ENCODE measurements at regions not wholly inside any gene's neighbourhood (a gene's known extent, or its start where the extent isn't known, plus 50 kb on each side); places are given as distances from the start of the nearest gene placed in this dataset.
"Not testable (repeated sequence)": the region's sequence is repeated elsewhere in the genome, so short reads cannot be mapped to it uniquely, and the experiment has no call there.

DNA sequence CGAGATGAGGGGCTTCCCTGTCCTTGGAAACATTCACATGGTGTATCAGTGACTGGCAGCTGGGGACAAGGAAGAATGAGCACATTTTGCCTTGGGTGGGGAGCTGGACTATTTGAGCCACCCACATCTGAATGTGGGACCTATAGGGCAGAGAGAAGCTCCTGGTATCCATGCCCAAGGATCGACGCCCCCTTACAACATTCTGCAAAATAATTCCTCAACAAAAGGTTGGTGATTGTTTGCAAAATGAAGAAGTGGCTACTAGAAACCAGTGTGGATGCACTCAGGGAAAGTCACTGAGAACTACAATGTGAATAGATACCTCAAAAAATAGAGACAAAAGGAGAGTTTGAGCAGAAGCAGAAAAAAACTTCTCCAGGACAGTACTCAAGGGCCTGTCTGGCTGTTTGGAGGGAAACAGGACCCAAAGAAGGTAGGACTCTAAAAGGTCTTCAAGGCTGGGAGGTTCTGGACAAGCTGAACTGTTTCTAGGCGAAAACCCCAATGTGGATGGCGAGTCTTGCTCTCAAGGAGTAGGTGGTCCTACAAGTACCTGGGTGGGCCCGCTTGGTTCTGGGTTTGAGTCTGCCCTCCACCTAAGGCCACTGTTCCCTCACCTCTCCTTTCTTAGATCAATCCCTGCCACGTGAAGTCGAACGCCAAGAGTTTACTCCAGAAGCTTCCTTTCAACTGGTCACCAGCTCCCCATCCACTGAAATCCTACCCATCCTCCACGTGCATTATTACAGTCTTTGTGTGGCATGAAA is 125.0 kb upstream of the ZNF746 start:
- intact Hi-C loops (cut with DNase I): loop anchor here (5.0 kb wide), 1 partner anchor 105 kb away; no protein-coding TSS in a partner anchor
- DNase-seq: no peak

- intact Hi-C loops (cut with DNase I): loop anchor here (5.0 kb wide), 1 partner anchor 106 kb away; no protein-coding TSS in a partner anchor
- no peak for DNase-seq
These were observed 124.2 kb upstream of the ZNF746 start for GRCh38 chr7:149621776-149622175.

DNA sequence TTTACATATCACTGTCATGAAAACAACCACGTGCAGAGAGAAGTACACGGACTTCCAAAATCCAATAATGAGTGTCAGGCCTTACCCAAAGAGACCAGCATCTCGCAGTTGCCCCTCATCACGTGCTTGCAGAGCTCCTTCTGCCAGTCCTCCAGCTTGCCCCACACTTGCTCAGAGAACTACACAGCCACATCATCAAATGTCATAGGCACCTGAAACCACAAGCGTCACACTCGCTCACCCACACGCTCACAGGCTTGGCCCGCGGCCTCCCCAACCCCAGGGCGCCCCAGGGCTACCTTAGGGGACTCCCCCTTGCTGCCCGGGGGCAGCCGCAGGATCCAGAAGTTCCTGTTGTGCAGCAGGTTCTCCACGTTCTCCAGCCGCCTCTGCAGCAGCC is 123.4 kb upstream of the ZNF746 start:
- intact Hi-C loops (cut with DNase I): loop anchor here (5.0 kb wide), 1 partner anchor 106 kb away; no protein-coding TSS in a partner anchor
- no peak for DNase-seq

GRCh38 chr7:149616898-149617297 is 119.3 kb upstream of the ZNF746 start:
- intact Hi-C loops (cut with DNase I): no loop called here

GRCh38 chr7:149615690-149616270 is 118.2 kb upstream of the ZNF746 start:
- intact Hi-C loops (cut with DNase I): no loop called here
- peak in 1 of 42 donors; percentile 5 for DNase-seq

More at GRCh38 chr7:149616898-149617297, 119.3 kb upstream of the ZNF746 start:
- no peak for DNase-seq

DNA sequence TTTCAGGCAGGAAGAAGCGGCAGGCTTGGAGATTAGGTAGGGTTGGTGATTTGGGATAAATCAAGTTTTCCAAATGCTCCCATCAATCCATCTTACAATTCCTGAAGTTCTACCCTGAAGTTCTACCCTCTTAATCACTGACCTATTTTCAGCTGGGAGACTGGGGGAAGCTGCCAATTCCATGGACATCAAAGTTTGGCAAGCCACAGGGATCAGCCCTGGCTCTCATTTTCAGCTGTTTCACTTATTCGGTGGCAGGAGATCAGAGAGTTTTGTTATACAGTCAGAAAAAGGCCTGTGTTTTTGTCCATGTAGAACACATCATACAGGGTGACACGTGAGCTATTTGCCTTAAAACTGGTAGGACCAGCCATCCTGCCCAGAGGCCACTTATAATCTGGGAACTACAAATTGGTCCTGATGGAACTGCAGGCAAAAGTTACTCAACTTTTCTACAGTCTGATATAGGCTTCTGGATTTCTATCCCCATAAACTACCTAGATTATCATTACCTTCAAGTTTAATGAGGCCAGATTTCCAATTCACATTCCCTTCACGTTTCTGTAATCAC is 112.9 kb upstream of the ZNF746 start:
- DNase-seq: peak in 5 of 42 donors; percentile 10 to 51 (median 19)
- intact Hi-C loops (cut with DNase I): no loop called here

- intact Hi-C loops (cut with DNase I): no loop called here
- no peak for DNase-seq
These were observed 110.6 kb upstream of the ZNF746 start for GRCh38 chr7:149608168-149608567.

DNA sequence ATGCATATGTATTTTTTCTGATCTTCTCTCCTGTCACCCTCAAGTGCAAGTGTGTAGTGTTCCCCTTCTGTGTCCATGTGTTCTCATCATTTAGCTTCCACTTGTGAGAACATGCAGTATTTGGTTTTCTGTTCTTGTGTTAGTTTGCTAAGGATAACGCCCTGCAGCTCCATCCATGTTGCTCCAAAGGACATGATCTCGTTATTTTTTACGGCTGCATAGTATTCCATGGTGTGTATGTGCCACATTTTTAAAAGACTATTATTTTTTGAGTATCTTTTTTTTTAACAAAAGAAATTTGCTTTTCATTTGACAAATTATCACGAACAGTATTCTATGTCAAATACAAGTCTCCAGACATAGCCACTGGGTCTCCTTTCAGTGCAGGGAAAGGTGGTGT is 110.1 kb upstream of the ZNF746 start:
- no peak for DNase-seq
- intact Hi-C loops (cut with DNase I): no loop called here

- intact Hi-C loops (cut with DNase I): no loop called here
- DNase-seq: no peak
These were observed 109.2 kb upstream of the ZNF746 start for GRCh38 chr7:149606826-149607225.

DNA sequence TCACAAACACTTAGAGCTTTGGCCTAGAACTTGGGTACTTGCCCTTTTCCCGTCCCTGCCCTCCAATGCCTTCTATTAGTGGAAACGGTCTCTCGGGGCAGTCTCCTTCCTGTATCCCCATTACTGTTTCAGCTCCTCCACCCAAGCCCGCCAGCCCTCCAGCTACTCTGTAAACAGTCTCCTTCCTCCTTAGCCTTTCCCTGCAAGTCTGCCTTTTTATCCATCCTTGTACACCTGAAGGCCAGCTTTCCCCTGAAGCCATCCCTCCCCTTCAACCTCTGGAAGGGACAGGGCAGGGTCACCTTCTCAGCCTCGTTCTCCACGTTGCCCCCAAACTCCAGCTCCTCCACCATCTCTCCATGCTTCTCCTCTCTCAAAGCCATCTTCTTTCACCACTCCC is 108.1 kb upstream of the ZNF746 start:
- DNase-seq: no peak
- intact Hi-C loops (cut with DNase I): no loop called here

DNA sequence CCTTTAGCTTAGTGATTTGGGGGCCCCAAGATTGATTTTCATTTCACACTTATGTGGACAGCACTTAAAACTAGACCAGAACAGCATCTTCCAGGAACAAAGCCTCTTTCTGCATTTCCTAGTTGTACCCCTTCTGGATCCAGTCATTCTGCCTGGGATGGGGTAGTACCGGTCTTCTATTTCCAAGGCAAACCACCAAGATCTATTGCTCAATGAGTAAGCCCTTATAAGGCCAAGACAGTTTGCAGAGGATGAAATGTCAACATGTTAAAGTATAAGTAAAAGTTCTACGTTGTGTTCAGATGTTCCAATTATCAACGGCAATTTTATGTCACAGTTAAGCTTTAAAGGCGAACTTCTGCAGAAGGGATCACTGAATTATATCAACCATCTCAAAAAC is 106.9 kb upstream of the ZNF746 start:
- intact Hi-C loops (cut with DNase I): no loop called here
- no peak for DNase-seq

DNA sequence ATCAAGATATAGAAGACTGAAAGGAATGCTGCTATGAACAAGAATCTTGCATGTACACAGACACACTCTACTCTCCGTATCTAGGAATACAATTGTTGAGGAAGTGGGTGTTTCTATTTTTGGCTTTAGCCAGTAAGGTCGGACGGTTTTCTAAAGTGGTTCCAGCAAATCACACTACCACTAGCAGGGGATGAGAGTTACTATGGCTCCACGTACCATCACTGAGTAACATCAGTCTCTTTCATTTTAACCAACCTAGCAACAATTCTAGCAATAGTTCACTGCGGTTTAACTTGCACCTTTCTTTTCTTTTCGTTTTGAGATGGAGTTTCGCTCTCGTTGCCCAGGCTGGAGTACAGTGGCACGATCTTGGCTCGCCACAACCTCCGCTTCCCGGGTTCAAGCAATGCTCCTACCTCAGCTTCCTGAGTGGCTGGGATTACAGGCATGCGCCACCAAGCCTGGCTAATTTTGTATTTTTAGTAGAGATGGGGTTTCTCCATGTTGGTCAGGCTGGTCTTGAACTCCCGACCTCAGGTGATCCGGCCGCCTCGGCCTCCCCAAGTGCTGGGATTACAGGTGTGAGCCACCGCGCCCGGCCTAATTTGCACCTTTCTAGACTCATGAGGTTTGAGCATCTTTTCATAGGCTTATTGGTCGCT is 103.2 kb upstream of the ZNF746 start:
- intact Hi-C loops (cut with DNase I); DNase-seq: not testable (repeated sequence)

DNA sequence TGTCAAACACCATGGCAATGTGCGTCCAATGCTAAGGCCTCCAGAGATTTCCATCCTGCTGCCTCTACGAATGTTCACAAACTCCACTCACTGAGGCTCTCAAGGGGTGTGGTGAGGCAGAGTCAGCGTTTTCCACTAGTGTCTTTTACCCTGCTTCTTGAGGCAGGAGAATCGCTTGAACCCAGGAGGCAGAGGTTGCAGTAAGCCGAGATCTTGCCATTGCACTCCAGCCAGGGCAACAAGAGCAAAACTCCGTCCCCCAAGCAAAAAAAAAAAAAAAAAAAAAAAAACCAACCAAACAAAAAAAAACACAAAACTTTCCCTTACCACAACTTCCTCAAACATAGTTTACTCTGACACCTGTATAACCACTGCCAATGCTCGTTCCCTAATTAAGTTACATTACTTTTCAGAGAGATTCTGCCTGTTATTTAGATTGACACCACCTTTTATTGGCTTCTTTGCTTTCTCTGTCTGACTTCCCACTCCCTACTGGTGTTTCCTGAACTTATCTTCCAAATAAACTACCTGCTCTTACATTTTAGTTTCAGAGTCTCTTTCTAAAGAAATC is 102.1 kb upstream of the ZNF746 start:
- intact Hi-C loops (cut with DNase I): no loop called here
- DNase-seq: no peak

DNA sequence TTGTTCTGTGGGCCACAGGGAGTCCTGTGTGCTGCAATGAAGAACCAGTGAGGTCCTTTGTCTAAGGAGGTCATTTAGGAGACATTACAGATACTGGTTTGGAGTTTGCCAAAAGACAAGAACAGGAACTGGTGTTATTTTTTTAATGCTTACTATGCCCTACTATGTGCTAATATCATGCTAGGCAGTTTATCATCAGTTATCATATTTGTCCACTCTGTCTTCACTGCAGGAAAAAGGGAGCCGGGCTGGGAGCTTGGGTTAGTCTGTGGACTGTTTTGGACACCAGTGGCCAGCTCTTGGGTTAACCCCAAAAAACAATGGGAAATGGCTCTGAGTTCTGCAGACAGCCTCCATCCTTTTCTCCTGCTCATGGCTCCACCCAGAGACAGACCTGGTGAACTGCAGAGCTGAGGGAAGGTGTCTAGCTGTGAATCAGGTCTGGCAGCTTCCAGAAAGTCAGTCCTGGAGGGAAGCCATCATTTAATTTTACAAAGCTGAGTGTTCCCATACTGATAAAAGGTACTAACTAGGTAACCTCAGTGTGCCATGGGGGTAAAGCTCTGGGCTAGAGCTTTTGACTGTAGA is 101.2 kb upstream of the ZNF746 start:
- peak in 22 of 42 donors; percentile 9 to 66 (median 42) for DNase-seq
- intact Hi-C loops (cut with DNase I): no loop called here

DNA sequence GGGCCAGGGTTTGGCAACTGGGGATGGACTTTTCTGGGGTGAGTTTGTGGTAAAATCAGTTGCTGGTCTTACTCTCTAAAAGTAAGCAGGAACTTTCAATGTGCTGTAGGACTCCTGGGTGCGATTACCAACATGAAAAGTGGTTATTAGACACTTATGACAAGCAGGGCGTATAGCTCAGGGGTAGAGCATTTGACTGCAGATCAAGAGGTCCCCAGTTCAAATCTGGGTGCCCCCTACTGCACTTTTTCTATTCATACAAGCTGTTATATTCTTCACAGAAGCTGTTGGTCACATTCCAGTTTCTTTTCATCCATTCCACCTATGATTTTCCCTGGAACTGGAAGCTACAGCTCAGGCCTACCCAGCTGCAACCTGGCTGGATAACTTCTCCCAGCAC is 100.2 kb upstream of the ZNF746 start:
- intact Hi-C loops (cut with DNase I): not testable (repeated sequence)
- DNase-seq: peak in 1 of 42 donors; percentile 8

DNA sequence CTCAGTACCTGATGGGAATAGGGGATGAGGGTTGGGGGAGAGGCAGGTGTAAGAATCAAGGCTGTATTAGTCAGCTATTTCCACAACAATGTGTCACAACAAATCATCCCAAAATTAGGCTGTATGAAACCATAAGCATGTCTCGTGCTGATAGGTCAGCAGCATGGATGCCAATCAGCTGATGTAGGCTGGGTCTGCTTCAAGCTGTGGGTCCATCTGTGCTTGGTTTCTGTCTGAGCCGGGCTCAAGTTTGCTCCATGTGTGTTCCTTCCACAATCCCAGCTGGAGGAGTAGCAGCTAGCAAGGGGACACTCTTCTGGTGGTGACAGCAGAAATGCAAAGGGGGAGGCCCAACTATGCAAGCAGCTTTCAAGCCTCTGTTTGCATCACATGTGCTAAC is 97.9 kb upstream of the ZNF746 start:
- intact Hi-C loops (cut with DNase I): no loop called here
- DNase-seq: peak in 1 of 42 donors; percentile 20

DNA sequence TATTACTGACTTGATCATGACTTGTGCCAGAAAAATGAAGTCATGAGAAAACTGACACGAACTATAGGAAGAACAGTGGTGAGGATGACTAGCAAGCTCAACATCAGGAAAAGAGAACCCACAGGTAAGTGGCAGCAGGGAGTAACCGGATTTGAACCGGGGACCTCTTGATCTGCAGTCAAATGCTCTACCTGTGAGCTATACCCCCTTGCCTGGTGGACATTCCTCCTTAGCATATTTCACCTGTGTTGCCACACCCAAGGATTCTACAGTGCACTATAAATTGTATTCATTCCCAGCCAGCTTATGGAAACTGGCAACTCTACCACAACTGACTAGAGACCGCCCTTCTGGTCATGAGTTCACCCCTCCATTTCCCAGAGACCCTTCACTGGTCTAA is 97.5 kb upstream of the ZNF746 start:
- intact Hi-C loops (cut with DNase I): no loop called here
- peak in 1 of 42 donors; percentile 18 for DNase-seq

DNA sequence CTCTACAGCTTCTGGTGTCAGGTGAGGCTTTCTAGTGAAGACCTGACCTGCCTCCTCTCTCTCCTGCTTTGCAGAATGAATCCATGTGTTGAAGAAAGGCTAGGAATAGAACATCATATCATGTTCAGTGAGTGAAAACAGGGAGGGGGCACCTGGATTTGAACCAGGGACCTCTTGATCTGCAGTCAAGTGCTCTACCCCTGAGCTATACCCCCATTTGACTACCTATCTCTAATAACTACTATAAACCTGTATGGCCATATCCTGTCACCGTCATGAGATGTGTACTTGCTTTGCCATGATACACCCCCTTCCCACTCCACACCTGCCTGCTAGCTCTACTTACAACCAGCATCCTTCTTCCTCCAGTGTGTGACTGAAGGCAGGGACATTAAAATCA is 91.3 kb upstream of the ZNF746 start:
- intact Hi-C loops (cut with DNase I): no loop called here
- no peak for DNase-seq

Measured in head of caudate nucleus (tissue), 42 donors.